Sigmoid colon (tissue), 4 donors: ENCODE measurements at regions not wholly inside any gene's neighbourhood (a gene's known extent, or its start where the extent isn't known, plus 50 kb on each side); places are given as distances from the start of the nearest gene placed in this dataset.
"Not testable (repeated sequence)": the region's sequence is repeated elsewhere in the genome, so short reads cannot be mapped to it uniquely, and the experiment has no call there.

Experiments used
- CTCF ChIP-seq, 4 experiments: fragments of 450-650 bp in 3 of 4; fragments of 200-600 bp in 1 of 4; IDR thresholded peaks; one replicate each; pipeline ENCODE4 v1.5.1; 2016 to 2019; ENCODE audit warnings: antibody characterized with exemption in 4 of 4, mild to moderate bottlenecking in 3 of 4, moderate library complexity in 2 of 4
- POLR2A ChIP-seq, 2 donors: fragments of 450-650 bp; IDR thresholded peaks; one replicate each; pipeline ENCODE4 v1.6.1; 2016; ENCODE audit warnings: antibody characterized with exemption in 2 of 2, mild to moderate bottlenecking in 2 of 2, moderate library complexity in 2 of 2
- POLR2AphosphoS5 ChIP-seq, 4 donors: sonication (generic); formaldehyde crosslinking; IDR thresholded peaks; one replicate each; pipeline ENCODE4 v1.6.1; 2017; ENCODE audit warnings: antibody characterized with exemption in 4 of 4

GRCh38 chr4:118625097-118625496, 60.1 kb upstream of the METTL14 start:
- TF ChIP-seq CTCF, POLR2A, POLR2AphosphoS5 (IDR thresholded peaks at IDR 0.05): not testable (repeated sequence)
